Kidney (tissue), 13 donors: ENCODE measurements at regions not wholly inside any gene's neighbourhood (a gene's known extent, or its start where the extent isn't known, plus 50 kb on each side); places are given as distances from the start of the nearest gene placed in this dataset.
A peak's percentile ranks its signal among the peaks of the same experiment; 100 is the strongest.

ENCODE experiments used
- DNase-seq, 5 donors: peaks; one replicate each; pipeline ENCODE4 v3.0.0-alpha.2; 2013 to 2020
- FAIRE-seq: peaks from 2 replicates; lab custom pipeline; 2012; peaks lifted over from hg19 to GRCh38; lab: Jason Lieb, UNC
- H3K27ac ChIP-seq, 2 donors: one replicate each; pipeline ENCODE4 v1.7.0; 2013; ENCODE audit warnings: low read depth in 2 of 2, low read length in 2 of 2, inconsistent platforms in 1 of 2
- H3K27me3 ChIP-seq: one replicate; pipeline ENCODE4 v1.7.1; 2013; ENCODE audit warnings: low read length, inconsistent platforms; ENCODE audit not compliant: control insufficient read depth, insufficient read depth
- H3K36me3 ChIP-seq, 3 donors: one replicate each; pipeline versions ENCODE4 v1.7.0 to v1.7.1; 2013; ENCODE audit warnings: low read length in 3 of 3, control low read depth in 1 of 3, inconsistent platforms in 1 of 3; ENCODE audit not compliant: insufficient read depth in 3 of 3, control insufficient read depth in 2 of 3
- H3K4me1 ChIP-seq, 3 donors: one replicate each; pipeline versions ENCODE4 v1.7.0 to v1.7.1; 2013; ENCODE audit warnings: low read length in 3 of 3, inconsistent platforms in 1 of 3, low read depth in 1 of 3; ENCODE audit not compliant: control insufficient read depth in 2 of 3, insufficient read depth in 2 of 3
- H3K4me3 ChIP-seq, 3 donors: one replicate each; pipeline versions ENCODE4 v1.7.0 to v1.8.1; 2013; ENCODE audit warnings: low read length in 3 of 3, control low read depth in 1 of 3, inconsistent platforms in 1 of 3
- H3K9ac ChIP-seq, 3 donors: one replicate each; pipeline versions ENCODE4 v1.7.0 to v1.7.1; 2013; ENCODE audit warnings: low read length in 3 of 3, control low read depth in 1 of 3, inconsistent platforms in 1 of 3
- H3K9me3 ChIP-seq, 3 donors: one replicate each; pipeline versions ENCODE4 v1.7.0 to v1.7.1; 2013; ENCODE audit warnings: low read length in 3 of 3, control low read depth in 1 of 3, inconsistent platforms in 1 of 3; ENCODE audit not compliant: control insufficient read depth in 2 of 3, insufficient read depth in 1 of 3
- intact Hi-C: fragments of 100-400 bp; cut with DNase I; formaldehyde crosslinking; loops from one replicate; pipeline ENCODE4 v1.11.1; 2022
- TF ChIP-seq, protein P1 (sequence below): IDR thresholded peaks from 3 replicates; pipeline ENCODE4 v1.5.1; 2012; ENCODE audit warnings: mild to moderate bottlenecking, moderate library complexity, borderline replicate concordance; ENCODE audit not compliant: insufficient read depth; ENCODE audit errors: extremely low read depth
- donor health status: control.
- donor health status: control.
- donor health status: control.
- donor health status: control.
- donor health status: control.
- donor health status: DM: yes; HTN: yes; CAD: no.
- donor health status: Normal renal cell carcinoma (clear cell type).

DNA sequence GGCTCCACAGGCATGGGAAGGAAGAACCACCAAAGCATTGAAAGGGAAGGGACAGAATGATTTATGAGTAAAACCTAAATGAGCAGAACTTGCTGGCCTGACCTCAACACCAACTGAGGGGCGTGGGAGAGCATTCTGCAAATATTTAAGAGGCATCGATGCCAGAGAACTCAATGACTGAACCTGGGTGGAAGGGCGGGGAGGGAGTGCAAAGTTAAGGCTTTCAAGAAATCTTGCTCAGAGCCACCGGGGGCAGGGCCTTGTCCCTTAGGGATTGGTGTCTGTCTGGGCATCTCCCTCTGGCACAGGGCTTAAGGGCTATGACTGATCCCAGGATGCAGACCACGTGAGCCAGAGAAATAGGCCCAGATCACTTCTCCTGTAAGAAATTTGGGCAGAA lies 137.1 kb downstream of the ADAMTS15 start:
- Histone ChIP-seq H3K27me3 (no peaks in the 10 kb centered on the region), H3K4me1 (peaks cover 0 to 3% (median 0%) of the 10 kb centered on the region in 3 donors), H3K36me3 (no peaks in the 10 kb centered on the region), H3K27ac (no peak overlapping the region), H3K4me3 (no peak overlapping the region), H3K9ac (no peak overlapping the region), H3K9me3 (no peaks in the 10 kb centered on the region)
- intact Hi-C loops = no loop called here
- TF ChIP-seq, protein P1, sequence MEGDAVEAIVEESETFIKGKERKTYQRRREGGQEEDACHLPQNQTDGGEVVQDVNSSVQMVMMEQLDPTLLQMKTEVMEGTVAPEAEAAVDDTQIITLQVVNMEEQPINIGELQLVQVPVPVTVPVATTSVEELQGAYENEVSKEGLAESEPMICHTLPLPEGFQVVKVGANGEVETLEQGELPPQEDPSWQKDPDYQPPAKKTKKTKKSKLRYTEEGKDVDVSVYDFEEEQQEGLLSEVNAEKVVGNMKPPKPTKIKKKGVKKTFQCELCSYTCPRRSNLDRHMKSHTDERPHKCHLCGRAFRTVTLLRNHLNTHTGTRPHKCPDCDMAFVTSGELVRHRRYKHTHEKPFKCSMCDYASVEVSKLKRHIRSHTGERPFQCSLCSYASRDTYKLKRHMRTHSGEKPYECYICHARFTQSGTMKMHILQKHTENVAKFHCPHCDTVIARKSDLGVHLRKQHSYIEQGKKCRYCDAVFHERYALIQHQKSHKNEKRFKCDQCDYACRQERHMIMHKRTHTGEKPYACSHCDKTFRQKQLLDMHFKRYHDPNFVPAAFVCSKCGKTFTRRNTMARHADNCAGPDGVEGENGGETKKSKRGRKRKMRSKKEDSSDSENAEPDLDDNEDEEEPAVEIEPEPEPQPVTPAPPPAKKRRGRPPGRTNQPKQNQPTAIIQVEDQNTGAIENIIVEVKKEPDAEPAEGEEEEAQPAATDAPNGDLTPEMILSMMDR = no peak
- FAIRE-seq (no peak), DNase-seq (peak in 3 of 5 donors; percentile 46 to 77 (median 71))

DNA sequence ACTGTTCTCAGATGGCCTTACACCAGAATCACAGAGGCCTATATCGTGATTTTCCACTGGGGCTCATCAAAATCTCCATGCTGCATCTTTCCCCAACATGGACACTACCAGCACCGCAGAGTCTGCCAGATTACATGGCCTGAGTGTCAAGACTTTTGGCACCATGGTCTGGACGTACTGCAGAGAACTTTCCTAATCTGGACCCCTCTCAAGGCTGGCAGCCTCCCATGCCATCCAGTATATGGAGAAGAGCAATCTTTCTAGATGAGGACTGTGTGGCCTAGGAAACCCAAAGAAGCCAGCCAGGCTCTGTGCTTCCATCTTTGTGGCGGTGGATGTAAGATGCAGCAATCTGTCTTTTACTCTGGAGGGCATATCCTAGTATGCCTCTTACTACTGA lies 139.2 kb downstream of the ADAMTS15 start:
- DNase-seq = no peak
- Histone ChIP-seq H3K4me1 (no peaks in the 10 kb centered on the region), H3K4me3 (no peak overlapping the region), H3K9ac (no peak overlapping the region), H3K36me3 (no peaks in the 10 kb centered on the region), H3K9me3 (no peaks in the 10 kb centered on the region), H3K27me3 (no peaks in the 10 kb centered on the region), H3K27ac (no peak overlapping the region)
- TF ChIP-seq, protein P1 = no peak
- FAIRE-seq = no peak
- intact Hi-C loops = no loop called here

DNA sequence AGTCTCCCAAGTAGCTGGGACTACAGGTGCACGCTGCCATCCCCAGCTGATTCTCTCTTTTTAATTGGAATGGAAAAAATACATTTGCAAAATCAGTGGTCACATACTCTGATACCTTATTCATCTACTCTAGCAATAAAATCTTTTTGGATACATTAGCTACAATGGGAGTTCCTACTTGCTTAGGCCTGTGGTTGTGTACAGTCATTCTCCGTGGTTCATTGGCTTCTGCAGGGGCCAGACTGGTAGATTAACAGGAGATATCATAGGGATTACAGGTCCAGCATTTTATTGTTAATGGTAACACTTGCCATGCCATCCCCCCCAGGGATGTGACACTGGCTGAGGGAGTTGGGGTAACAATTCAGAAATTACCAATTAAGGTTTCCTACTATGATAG lies 140.0 kb downstream of the ADAMTS15 start:
- no peak overlapping the region for H3K4me3 ChIP-seq
- no peak for DNase-seq
- no peaks in the 10 kb centered on the region for H3K9me3 ChIP-seq
- TF ChIP-seq, protein P1 = no peak
- intact Hi-C loops = no loop called here
- H3K27ac ChIP-seq = no peak overlapping the region
- H3K4me1 ChIP-seq = no peaks in the 10 kb centered on the region
- H3K36me3 ChIP-seq = no peaks in the 10 kb centered on the region
- no peak overlapping the region for H3K9ac ChIP-seq
- FAIRE-seq = no peak
- H3K27me3 ChIP-seq = no peaks in the 10 kb centered on the region

DNA sequence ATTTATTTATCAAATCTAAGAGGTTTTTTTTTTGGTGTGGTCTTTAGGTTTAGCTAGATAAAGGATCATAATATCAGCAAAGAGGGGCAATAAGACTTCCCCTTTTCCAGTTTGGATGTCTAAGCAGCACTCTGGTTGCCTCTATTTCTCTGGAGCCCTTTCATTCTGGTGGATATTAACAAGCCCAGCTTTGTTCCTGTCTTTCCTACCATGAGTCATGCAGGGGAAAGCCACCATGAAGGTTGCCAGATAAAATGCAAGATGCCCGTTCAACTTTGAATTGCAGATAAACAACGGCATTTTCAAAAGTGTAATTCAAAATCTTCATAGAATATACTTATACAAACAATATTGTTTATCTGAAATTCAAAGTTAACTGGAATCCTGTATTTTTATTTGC lies 143.6 kb downstream of the ADAMTS15 start:
- Histone ChIP-seq H3K36me3 (no peaks in the 10 kb centered on the region), H3K4me3 (no peak overlapping the region), H3K9ac (no peak overlapping the region), H3K27me3 (no peaks in the 10 kb centered on the region), H3K9me3 (no peaks in the 10 kb centered on the region), H3K4me1 (no peaks in the 10 kb centered on the region), H3K27ac (no peak overlapping the region)
- DNase-seq = no peak
- TF ChIP-seq, protein P1 = no peak
- intact Hi-C loops = no loop called here
- no peak for FAIRE-seq
